K562 (cell line): ENCODE measurements at regions not wholly inside any gene's neighbourhood (a gene's known extent, or its start where the extent isn't known, plus 50 kb on each side); places are given as distances from the start of the nearest gene placed in this dataset.

Experiments
- ATAC-seq: fragments of 200-7000 bp; cut with Tn5 transposase; 3 replicates; pipeline ENCODE4 v1.9.1; 2020; ENCODE audit warnings: moderate library complexity
- BruUV-seq: library from RNA; stranded (reverse); fragments of 400-500 nt; replicated peaks from 2 replicates; lab custom pipeline; 2021; lab: Mats Ljungman, UMichigan
- CTCF ChIA-PET: fragments of 300-600 bp; formaldehyde crosslinking; extraction: SDS; loops from one replicate; lab custom pipeline; 2021; ENCODE audit warnings: low intra/inter-chr PET ratio; lab: Yijun Ruan, JAX
- POLR2A ChIA-PET: fragments of 300-600, 350-650 bp; sonication (Branson Sonifier 250); formaldehyde crosslinking; extraction: SDS; loops from one replicate; lab custom pipeline; 2021; ENCODE audit warnings: antibody characterized with exemption, inconsistent platforms; lab: Yijun Ruan, JAX
- DNase-seq, 4 experiments: peaks; one replicate each; pipeline versions ENCODE4 v3.0.0 to v3.0.0-alpha.2; 2011 to 2018; ENCODE audit warnings: low spot score in 3 of 4, mixed read lengths in 3 of 4; ENCODE audit errors: extremely low read depth in 1 of 4
- FAIRE-seq: peaks from 2 replicates; lab custom pipeline; 2011; peaks lifted over from hg19 to GRCh38; lab: Jason Lieb, UNC
- H2AFZ ChIP-seq: 2 replicates; pipeline ENCODE4 v1.6.0; 2011; ENCODE audit warnings: low read depth, low read length, control low read depth, inconsistent platforms
- H3K27ac ChIP-seq: fragments of 200-600 bp; 3 replicates; pipeline ENCODE4 v1.8.0; 2011; ENCODE audit warnings: low read depth, mild to moderate bottlenecking, control low read depth, inconsistent platforms, low read length, moderate library complexity, mixed read lengths; ENCODE audit errors: extremely low read depth
- H3K27me3 ChIP-seq, 2 experiments: fragments of 300-600 bp in 1 of 2; 2 replicates in 1 of 2; 3 replicates in 1 of 2; pipeline versions ENCODE4 v1.6.0 to v1.8.0; 2011; ENCODE audit warnings: inconsistent platforms in 2 of 2, low read length in 2 of 2, mild to moderate bottlenecking in 1 of 2, mixed read lengths in 1 of 2, moderate library complexity in 1 of 2; ENCODE audit not compliant: control insufficient read depth in 2 of 2, insufficient read depth in 2 of 2
- H3K36me3 ChIP-seq: fragments of 300-600 bp; 3 replicates; pipeline ENCODE4 v1.8.0; 2011; ENCODE audit warnings: mild to moderate bottlenecking, low read length, inconsistent platforms; ENCODE audit not compliant: control insufficient read depth, insufficient read depth
- H3K4me1 ChIP-seq, 2 experiments: fragments of 200-600 bp in 1 of 2; replicated peaks in 1 of 2; 2 replicates in 1 of 2; 3 replicates in 1 of 2; pipeline versions ENCODE4 v1.5.1 to v1.8.0; 2011; ENCODE audit warnings: inconsistent platforms in 2 of 2, low read length in 2 of 2, mild to moderate bottlenecking in 1 of 2, mixed read lengths in 1 of 2, moderate library complexity in 1 of 2; ENCODE audit not compliant: control insufficient read depth in 2 of 2, insufficient read depth in 2 of 2
- H3K4me2 ChIP-seq: 2 replicates; pipeline ENCODE4 v1.6.1; 2011; ENCODE audit warnings: low read length, control low read depth, inconsistent platforms, mixed read lengths; ENCODE audit not compliant: insufficient read depth
- H3K4me3 ChIP-seq: fragments of 200-600 bp; sonication (generic), shearing (Covaris generic); 2 replicates; pipeline ENCODE4 v1.5.1; 2016; ENCODE audit warnings: control low read depth, inconsistent platforms
- H3K79me2 ChIP-seq: fragments of 200-600 bp; 3 replicates; pipeline ENCODE4 v1.8.0; 2011; ENCODE audit warnings: low read length, inconsistent platforms; ENCODE audit not compliant: control insufficient read depth, insufficient read depth
- H3K9ac ChIP-seq, 2 experiments: 2 replicates each; pipeline versions ENCODE4 v1.6.0 to v1.6.1; 2011; ENCODE audit warnings: low read depth in 2 of 2, low read length in 2 of 2, control low read depth in 1 of 2, inconsistent platforms in 1 of 2, mild to moderate bottlenecking in 1 of 2, mixed read lengths in 1 of 2; ENCODE audit not compliant: insufficient read depth in 1 of 2
- H3K9me1 ChIP-seq: one replicate; pipeline ENCODE4 v1.6.0; 2011; ENCODE audit warnings: inconsistent platforms, mild to moderate bottlenecking, low read length, moderate library complexity; ENCODE audit not compliant: control insufficient read depth, insufficient read depth
- H3K9me3 ChIP-seq: replicated peaks from 2 replicates; pipeline ENCODE4 v1.5.1; 2011; ENCODE audit warnings: low read depth, low read length, inconsistent platforms; ENCODE audit not compliant: control insufficient read depth, insufficient read depth
- H4K20me1 ChIP-seq: replicated peaks from 2 replicates; pipeline ENCODE4 v1.6.1; 2011; ENCODE audit warnings: low read length, inconsistent platforms, mixed read lengths; ENCODE audit not compliant: control insufficient read depth, insufficient read depth
- CBFA2T3 ChIP-seq: fragments of 450-650 bp; IDR thresholded peaks from 2 replicates; pipeline ENCODE4 v1.6.1; 2017
- GATA2 ChIP-seq: sonication (generic); formaldehyde crosslinking; IDR thresholded peaks from 2 replicates; pipeline ENCODE4 v1.4.0; 2020; ENCODE audit warnings: mild to moderate bottlenecking, missing genetic modification reagents
- HLTF ChIP-seq: fragments of 450-650 bp; IDR thresholded peaks from 2 replicates; pipeline ENCODE4 v1.6.1; 2016
- KAT7 ChIP-seq: sonication (generic); formaldehyde crosslinking; IDR thresholded peaks from 2 replicates; pipeline ENCODE4 v1.8.0; 2022; ENCODE audit warnings: missing genetic modification reagents, mild to moderate bottlenecking, borderline replicate concordance
- PHF21A ChIP-seq: fragments of 450-650 bp; IDR thresholded peaks from 2 replicates; pipeline ENCODE4 v1.6.1; 2017; ENCODE audit warnings: low read depth, borderline replicate concordance
- RFX7 ChIP-seq: fragments of 250-450 bp; sonication (Bioruptor Pico); IDR thresholded peaks from 2 replicates; pipeline ENCODE4 v1.5.1; 2021; ENCODE audit warnings: mild to moderate bottlenecking
- SETDB1 ChIP-seq: IDR thresholded peaks from one replicate; pipeline ENCODE4 v1.6.1; 2012; ENCODE audit warnings: low read length, control low read depth, inconsistent platforms
- TEAD1 ChIP-seq, 2 experiments: fragments of 450-650 bp in 1 of 2; sonication (generic) in 1 of 2; formaldehyde crosslinking; IDR thresholded peaks; 2 replicates each; pipeline versions ENCODE4 v1.4.0 to v1.8.0; 2020 to 2022; ENCODE audit warnings: mild to moderate bottlenecking in 2 of 2, missing genetic modification reagents in 1 of 2
- ZBTB1 ChIP-seq: sonication (generic); formaldehyde crosslinking; IDR thresholded peaks from 2 replicates; pipeline ENCODE4 v1.8.1; 2023; ENCODE audit warnings: missing genetic modification reagents, low read depth, mild to moderate bottlenecking, borderline replicate concordance
- ZNF75A ChIP-seq: fragments of 450-650 bp; formaldehyde crosslinking; IDR thresholded peaks from 2 replicates; pipeline ENCODE4 v1.4.0; 2020; ENCODE audit warnings: mild to moderate bottlenecking
- ZSCAN32 ChIP-seq: fragments of 450-650 bp; formaldehyde crosslinking; IDR thresholded peaks from 2 replicates; pipeline ENCODE4 v1.4.0; 2020; ENCODE audit warnings: mild to moderate bottlenecking, moderate library complexity
- WGBS: fragments of 100-300 bp; shearing (Covaris generic); methylation state at CpG from one replicate; pipeline ENCODE4 v1.1.6; 2016; ENCODE audit warnings: low coverage, mixed read lengths; ENCODE audit not compliant: insufficient coverage; ENCODE audit errors: missing lambda C conversion rate; 5-methylcytosine and 5-hydroxymethylcytosine counted together
- in situ Hi-C: fragments of 300-500 bp; cut with MboI; formaldehyde crosslinking; loops from 4 replicates; pipeline ENCODE4 v1.15.0; 2018; ENCODE audit warnings: inconsistent platforms, mixed read lengths
- intact Hi-C: fragments of 100-400 bp; cut with micrococcal nuclease; formaldehyde crosslinking; loops from 2 replicates; pipeline ENCODE4 v1.14.2; 2022
- TF ChIP-seq, protein P1 (sequence below): fragments of 450-650 bp; IDR thresholded peaks from 2 replicates; pipeline ENCODE4 v1.6.1; 2018; ENCODE audit not compliant: partially characterized antibody
- TF ChIP-seq, protein P2 (sequence below): fragments of 250-450 bp; sonication (Bioruptor Pico); IDR thresholded peaks from 2 replicates; pipeline ENCODE4 v1.5.0; 2021
- TF ChIP-seq, protein P3 (sequence below), 2 experiments: fragments of 250-450 bp in 1 of 2; fragments of 450-650 bp in 1 of 2; sonication (Bioruptor Pico) in 1 of 2; IDR thresholded peaks; 2 replicates each; pipeline versions ENCODE4 v1.6.1 to v1.8.0; 2016 to 2021; ENCODE audit warnings: mild to moderate bottlenecking in 2 of 2, moderate library complexity in 2 of 2, missing compliant biosample characterization in 1 of 2, missing genetic modification characterization in 1 of 2

DNA sequence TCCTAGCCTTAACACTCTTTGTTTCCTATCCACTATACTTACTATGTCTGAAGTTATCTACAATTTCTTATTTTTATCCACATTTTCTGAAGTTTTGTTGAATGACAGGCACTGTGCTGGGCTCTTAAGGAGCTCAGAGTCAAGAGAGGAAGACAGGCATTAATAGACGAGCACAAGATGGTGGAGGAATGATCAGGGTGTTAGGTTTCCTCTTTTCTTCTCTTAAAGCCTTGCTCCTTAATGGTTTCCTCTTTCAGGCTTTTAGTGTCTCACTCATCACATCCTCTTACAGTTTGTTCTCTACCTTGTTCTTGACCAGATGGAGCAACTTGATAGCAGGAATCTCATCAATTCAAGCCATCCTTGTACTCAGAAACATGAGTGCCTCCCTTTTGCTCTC is 52.9 kb upstream of the BCL6 start (continued):
- TF ChIP-seq, protein P1, sequence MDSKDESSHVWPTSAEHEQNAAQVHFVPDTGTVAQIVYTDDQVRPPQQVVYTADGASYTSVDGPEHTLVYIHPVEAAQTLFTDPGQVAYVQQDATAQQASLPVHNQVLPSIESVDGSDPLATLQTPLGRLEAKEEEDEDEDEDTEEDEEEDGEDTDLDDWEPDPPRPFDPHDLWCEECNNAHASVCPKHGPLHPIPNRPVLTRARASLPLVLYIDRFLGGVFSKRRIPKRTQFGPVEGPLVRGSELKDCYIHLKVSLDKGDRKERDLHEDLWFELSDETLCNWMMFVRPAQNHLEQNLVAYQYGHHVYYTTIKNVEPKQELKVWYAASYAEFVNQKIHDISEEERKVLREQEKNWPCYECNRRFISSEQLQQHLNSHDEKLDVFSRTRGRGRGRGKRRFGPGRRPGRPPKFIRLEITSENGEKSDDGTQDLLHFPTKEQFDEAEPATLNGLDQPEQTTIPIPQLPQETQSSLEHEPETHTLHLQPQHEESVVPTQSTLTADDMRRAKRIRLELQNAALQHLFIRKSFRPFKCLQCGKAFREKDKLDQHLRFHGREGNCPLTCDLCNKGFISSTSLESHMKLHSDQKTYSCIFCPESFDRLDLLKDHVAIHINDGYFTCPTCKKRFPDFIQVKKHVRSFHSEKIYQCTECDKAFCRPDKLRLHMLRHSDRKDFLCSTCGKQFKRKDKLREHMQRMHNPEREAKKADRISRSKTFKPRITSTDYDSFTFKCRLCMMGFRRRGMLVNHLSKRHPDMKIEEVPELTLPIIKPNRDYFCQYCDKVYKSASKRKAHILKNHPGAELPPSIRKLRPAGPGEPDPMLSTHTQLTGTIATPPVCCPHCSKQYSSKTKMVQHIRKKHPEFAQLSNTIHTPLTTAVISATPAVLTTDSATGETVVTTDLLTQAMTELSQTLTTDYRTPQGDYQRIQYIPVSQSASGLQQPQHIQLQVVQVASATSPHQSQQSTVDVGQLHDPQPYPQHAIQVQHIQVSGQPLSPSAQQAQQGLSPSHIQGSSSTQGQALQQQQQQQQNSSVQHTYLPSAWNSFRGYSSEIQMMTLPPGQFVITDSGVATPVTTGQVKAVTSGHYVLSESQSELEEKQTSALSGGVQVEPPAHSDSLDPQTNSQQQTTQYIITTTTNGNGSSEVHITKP: no peak
- TF ChIP-seq GATA2 (CRISPR knock-in tag): no peak

DNA sequence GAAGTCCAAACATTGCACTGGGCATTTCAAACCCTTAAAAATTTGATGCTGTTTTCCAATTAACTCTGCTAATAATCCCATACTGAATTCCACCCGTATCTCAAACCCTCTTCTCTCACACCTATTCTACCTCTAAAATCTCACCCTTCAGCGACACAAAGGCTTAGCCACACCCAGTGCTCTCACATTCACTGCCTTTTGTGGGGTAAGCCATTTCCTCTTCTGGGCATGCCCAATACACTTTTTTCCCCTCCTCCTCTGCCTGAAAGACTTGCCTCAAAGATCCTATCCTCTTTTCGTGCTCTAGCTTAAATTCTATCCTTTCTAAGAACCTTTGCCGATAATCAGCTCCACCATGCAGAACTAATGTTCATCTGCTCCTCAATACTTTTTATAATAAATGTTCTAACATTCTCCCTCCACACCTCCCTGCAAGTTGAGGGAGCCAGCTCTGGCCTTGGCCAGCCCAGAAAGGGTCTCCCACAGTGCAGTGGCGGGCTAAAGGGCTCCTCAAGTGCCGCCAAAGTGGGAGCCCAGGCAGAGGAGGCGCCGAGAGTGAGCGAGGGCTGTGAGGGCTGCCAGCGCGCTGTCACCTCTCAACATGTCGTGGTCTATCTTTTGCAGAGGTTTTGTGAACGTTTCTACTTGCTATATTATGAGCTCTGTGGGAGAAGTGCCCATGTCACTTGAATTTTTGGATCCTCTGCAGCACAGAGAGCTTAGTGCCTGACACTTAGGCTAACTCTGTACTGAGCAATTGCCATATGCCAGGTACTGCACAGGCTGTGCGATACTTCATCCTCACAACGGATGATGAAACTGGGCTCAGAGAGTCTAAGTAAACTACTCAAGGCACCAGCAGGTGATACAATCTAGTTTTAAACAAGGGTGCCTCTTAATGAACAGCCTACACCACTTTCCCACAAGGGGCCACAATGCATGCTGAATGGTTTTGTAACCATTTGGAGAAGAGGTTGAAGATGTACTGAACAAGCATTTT is 53.6 kb upstream of the BCL6 start:
- DNase-seq: no peak
- FAIRE-seq: no peak
- H3K36me3 ChIP-seq: no peaks in the 10 kb centered on the region
- in situ Hi-C loops (no loop called here), intact Hi-C loops (no loop called here)
- no peak overlapping the region for H2AFZ ChIP-seq
- H3K79me2 ChIP-seq: no peaks in the 10 kb centered on the region
- H3K27me3 ChIP-seq: peaks cover 2 to 27% of the 10 kb centered on the region in 2 experiments; a peak in 3 of 5 replicates
- WGBS: 1% methylated on average over 12 of the region's 15 CpGs
- ChIA-PET CTCF (no interaction called here), POLR2A (no interaction called here)
- no peak overlapping the region for H3K4me3 ChIP-seq
- no peaks in the 10 kb centered on the region for H4K20me1 ChIP-seq
- no peak overlapping the region for H3K9ac ChIP-seq
- no peak overlapping the region for H3K4me2 ChIP-seq
- no peaks in the 10 kb centered on the region for H3K9me1 ChIP-seq
- no peaks in the 10 kb centered on the region for H3K9me3 ChIP-seq
- no TSS peak for BruUV-seq
- peak; percentile 27; the same call in 2 of the 3 replicates for ATAC-seq
- H3K4me1 ChIP-seq: no peaks in the 10 kb centered on the region
- no peak overlapping the region for H3K27ac ChIP-seq
- TF ChIP-seq HLTF (no peak), ZNF75A (CRISPR knock-in tag) (no peak), SETDB1 (no peak), ZSCAN32 (CRISPR knock-in tag) (no peak), ZBTB1 (CRISPR knock-in tag) (no peak), RFX7 (CRISPR knock-in tag) (no peak), TEAD1 (CRISPR knock-in tag; IDR thresholded peaks at IDR 0.05) (no peak), CBFA2T3 (no peak), PHF21A (no peak), KAT7 (CRISPR knock-in tag) (no peak)
- TF ChIP-seq, protein P2, sequence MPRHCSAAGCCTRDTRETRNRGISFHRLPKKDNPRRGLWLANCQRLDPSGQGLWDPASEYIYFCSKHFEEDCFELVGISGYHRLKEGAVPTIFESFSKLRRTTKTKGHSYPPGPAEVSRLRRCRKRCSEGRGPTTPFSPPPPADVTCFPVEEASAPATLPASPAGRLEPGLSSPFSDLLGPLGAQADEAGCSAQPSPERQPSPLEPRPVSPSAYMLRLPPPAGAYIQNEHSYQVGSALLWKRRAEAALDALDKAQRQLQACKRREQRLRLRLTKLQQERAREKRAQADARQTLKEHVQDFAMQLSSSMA (CRISPR knock-in tag): no peak
- TF ChIP-seq, protein P3, sequence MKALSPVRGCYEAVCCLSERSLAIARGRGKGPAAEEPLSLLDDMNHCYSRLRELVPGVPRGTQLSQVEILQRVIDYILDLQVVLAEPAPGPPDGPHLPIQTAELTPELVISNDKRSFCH (CRISPR knock-in tag; IDR thresholded peaks at IDR 0.05): no peak
- TF ChIP-seq, protein P3 (tag; IDR thresholded peaks at IDR 0.05): no peak
